ENCODE measurements at regions not wholly inside any gene's neighbourhood (a gene's known extent, or its start where the extent isn't known, plus 50 kb on each side); places are given as distances from the start of the nearest gene placed in this dataset.

- H3K9me3 ChIP-seq (replicated peaks; ENCODE audit: low read length): no peaks in the 10 kb centered on the region
- H3K9ac ChIP-seq (ENCODE audit: low read depth, low read length): no peak overlapping the region
- no peaks in the 10 kb centered on the region for H3K36me3 ChIP-seq (ENCODE audit: insufficient read depth, low read length)
- no peak overlapping the region for H3K4me3 ChIP-seq (ENCODE audit: low read length)
- no peaks in the 10 kb centered on the region for H3K4me1 ChIP-seq (ENCODE audit: control insufficient read depth, insufficient read depth, low read length)
- H3K4me2 ChIP-seq (ENCODE audit: low read length): no peak overlapping the region
- H3K27me3 ChIP-seq (ENCODE audit: control insufficient read depth, insufficient read depth, low read length): peaks cover 5% of the 10 kb centered on the region
Observed at GRCh38 chr6:170462366-170463020, 90.6 kb downstream of the PSMB1 start.

GRCh38 chr6:170461556-170462365, 91.3 kb downstream of the PSMB1 start:
- Histone ChIP-seq H3K4me1 (ENCODE audit: control insufficient read depth, insufficient read depth, low read length) (no peaks in the 10 kb centered on the region), H3K36me3 (ENCODE audit: insufficient read depth, low read length) (no peaks in the 10 kb centered on the region), H3K4me2 (ENCODE audit: low read length) (no peak overlapping the region), H3K27me3 (ENCODE audit: control insufficient read depth, insufficient read depth, low read length) (peaks cover 5% of the 10 kb centered on the region), H3K9ac (ENCODE audit: low read depth, low read length) (no peak overlapping the region), H3K9me3 (replicated peaks; ENCODE audit: low read length) (no peaks in the 10 kb centered on the region), H3K4me3 (ENCODE audit: low read length) (no peak overlapping the region)

- H3K9me3 ChIP-seq (replicated peaks; ENCODE audit: low read length): no peaks in the 10 kb centered on the region
- no peaks in the 10 kb centered on the region for H3K36me3 ChIP-seq (ENCODE audit: insufficient read depth, low read length)
- no peaks in the 10 kb centered on the region for H3K4me1 ChIP-seq (ENCODE audit: control insufficient read depth, insufficient read depth, low read length)
Observed at GRCh38 chr6:170461111-170461510, 92.0 kb downstream of the PSMB1 start.

GRCh38 chr6:170460641-170461040, 92.5 kb downstream of the PSMB1 start:
- H3K27me3 ChIP-seq (ENCODE audit: control insufficient read depth, insufficient read depth, low read length): peaks cover 5% of the 10 kb centered on the region
- H3K9ac ChIP-seq (ENCODE audit: low read depth, low read length): no peak overlapping the region
- no peaks in the 10 kb centered on the region for H3K36me3 ChIP-seq (ENCODE audit: insufficient read depth, low read length)
- no peaks in the 10 kb centered on the region for H3K4me1 ChIP-seq (ENCODE audit: control insufficient read depth, insufficient read depth, low read length)
- no peaks in the 10 kb centered on the region for H3K9me3 ChIP-seq (replicated peaks; ENCODE audit: low read length)
- no peak overlapping the region for H3K4me2 ChIP-seq (ENCODE audit: low read length)
- H3K4me3 ChIP-seq (ENCODE audit: low read length): no peak overlapping the region

More at GRCh38 chr6:170461111-170461510, 92.0 kb downstream of the PSMB1 start:
- Histone ChIP-seq H3K27me3 (ENCODE audit: control insufficient read depth, insufficient read depth, low read length) (peaks cover 5% of the 10 kb centered on the region), H3K4me2 (ENCODE audit: low read length) (no peak overlapping the region), H3K4me3 (ENCODE audit: low read length) (no peak overlapping the region), H3K9ac (ENCODE audit: low read depth, low read length) (no peak overlapping the region)

GRCh38 chr6:170459451-170459850, 93.7 kb downstream of the PSMB1 start:
- no peak overlapping the region for H3K9ac ChIP-seq (ENCODE audit: low read depth, low read length)

GRCh38 chr6:170456886-170457698, 96.0 kb downstream of the PSMB1 start:
- Histone ChIP-seq H3K27me3 (ENCODE audit: control insufficient read depth, insufficient read depth, low read length) (peaks cover 5% of the 10 kb centered on the region), H3K4me3 (ENCODE audit: low read length) (no peak overlapping the region), H3K9ac (ENCODE audit: low read depth, low read length) (no peak overlapping the region)

More at GRCh38 chr6:170459451-170459850, 93.7 kb downstream of the PSMB1 start:
- Histone ChIP-seq H3K4me1 (ENCODE audit: control insufficient read depth, insufficient read depth, low read length) (no peaks in the 10 kb centered on the region), H3K4me2 (ENCODE audit: low read length) (peak overlapping the region; percentile 24), H3K27me3 (ENCODE audit: control insufficient read depth, insufficient read depth, low read length) (peaks cover 5% of the 10 kb centered on the region), H3K36me3 (ENCODE audit: insufficient read depth, low read length) (no peaks in the 10 kb centered on the region), H3K9me3 (replicated peaks; ENCODE audit: low read length) (no peaks in the 10 kb centered on the region), H3K4me3 (ENCODE audit: low read length) (peak overlapping the region; percentile 42)

More at GRCh38 chr6:170456886-170457698, 96.0 kb downstream of the PSMB1 start:
- Histone ChIP-seq H3K36me3 (ENCODE audit: insufficient read depth, low read length) (no peaks in the 10 kb centered on the region), H3K4me1 (ENCODE audit: control insufficient read depth, insufficient read depth, low read length) (no peaks in the 10 kb centered on the region), H3K9me3 (replicated peaks; ENCODE audit: low read length) (no peaks in the 10 kb centered on the region), H3K4me2 (ENCODE audit: low read length) (no peak overlapping the region)

Measured in skeletal muscle satellite cell (primary cell).